ENCODE measurements at regions not wholly inside any gene's neighbourhood (a gene's known extent, or its start where the extent isn't known, plus 50 kb on each side); places are given as distances from the start of the nearest gene placed in this dataset.

DNA sequence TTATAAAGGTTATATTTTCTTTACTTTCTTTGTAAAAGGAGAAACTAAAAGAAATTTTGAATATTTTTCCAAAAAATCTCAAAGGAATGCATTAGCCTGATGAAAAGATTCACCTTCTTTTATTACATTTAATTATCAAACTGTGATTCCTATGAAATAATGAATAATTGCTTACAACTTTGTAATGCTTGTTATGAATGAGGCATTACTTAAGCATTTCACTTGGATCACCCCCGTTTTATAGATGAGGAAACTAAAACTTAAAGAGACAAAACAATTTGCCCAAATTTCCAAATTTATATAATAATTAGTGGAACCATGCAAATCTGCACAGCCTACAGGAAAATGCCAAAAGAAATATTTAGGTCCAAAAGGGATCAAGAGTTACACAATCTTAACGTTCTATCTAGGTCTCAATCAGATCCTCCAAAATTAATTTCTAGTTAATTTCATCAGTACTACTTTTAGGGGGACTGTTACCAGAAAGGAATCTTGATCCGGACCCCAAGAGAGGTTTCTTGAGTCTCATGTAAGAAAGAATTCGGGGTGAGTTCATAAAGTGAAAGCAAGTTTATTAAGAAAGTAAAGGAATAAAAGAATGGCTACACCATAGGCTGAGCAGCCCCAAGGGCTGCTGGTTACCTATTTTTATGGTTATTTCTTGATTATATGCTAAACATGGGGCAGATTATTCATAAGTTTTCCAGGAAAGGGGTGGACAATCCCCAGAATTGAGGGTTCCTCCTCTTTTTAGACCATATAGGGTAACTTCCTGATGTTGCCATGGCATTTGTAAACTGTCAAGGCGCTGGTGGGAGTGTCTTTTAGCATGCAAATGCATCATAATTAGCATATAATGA lies 288.0 kb downstream of the ADGB start:
- no peak for TF ChIP-seq EZH2 (IDR thresholded peaks at IDR 0.05; ENCODE audit: borderline replicate concordance, insufficient read depth, low read depth, low read length, poor library complexity, severe bottlenecking)
- TF ChIP-seq, protein P1, sequence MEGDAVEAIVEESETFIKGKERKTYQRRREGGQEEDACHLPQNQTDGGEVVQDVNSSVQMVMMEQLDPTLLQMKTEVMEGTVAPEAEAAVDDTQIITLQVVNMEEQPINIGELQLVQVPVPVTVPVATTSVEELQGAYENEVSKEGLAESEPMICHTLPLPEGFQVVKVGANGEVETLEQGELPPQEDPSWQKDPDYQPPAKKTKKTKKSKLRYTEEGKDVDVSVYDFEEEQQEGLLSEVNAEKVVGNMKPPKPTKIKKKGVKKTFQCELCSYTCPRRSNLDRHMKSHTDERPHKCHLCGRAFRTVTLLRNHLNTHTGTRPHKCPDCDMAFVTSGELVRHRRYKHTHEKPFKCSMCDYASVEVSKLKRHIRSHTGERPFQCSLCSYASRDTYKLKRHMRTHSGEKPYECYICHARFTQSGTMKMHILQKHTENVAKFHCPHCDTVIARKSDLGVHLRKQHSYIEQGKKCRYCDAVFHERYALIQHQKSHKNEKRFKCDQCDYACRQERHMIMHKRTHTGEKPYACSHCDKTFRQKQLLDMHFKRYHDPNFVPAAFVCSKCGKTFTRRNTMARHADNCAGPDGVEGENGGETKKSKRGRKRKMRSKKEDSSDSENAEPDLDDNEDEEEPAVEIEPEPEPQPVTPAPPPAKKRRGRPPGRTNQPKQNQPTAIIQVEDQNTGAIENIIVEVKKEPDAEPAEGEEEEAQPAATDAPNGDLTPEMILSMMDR (IDR thresholded peaks at IDR 0.05) = no peak

All from B cell (primary cell).